ENCODE measurements at regions not wholly inside any gene's neighbourhood (a gene's known extent, or its start where the extent isn't known, plus 50 kb on each side); places are given as distances from the start of the nearest gene placed in this dataset.

GRCh38 chr11:39674024-39674423 is 1785.4 kb downstream of the LRRC4C start (continued):
- TF ChIP-seq KDM4A (IDR thresholded peaks at IDR 0.05; ENCODE audit: low read depth, low read length, severe bottlenecking) = no peak
- no peak for TF ChIP-seq JUN (IDR thresholded peaks at IDR 0.05; ENCODE audit: low read depth, low read length)
